WTC11 (cell line): ENCODE measurements at regions not wholly inside any gene's neighbourhood (a gene's known extent, or its start where the extent isn't known, plus 50 kb on each side); places are given as distances from the start of the nearest gene placed in this dataset.

Experiments
- IRF2 ChIP-seq: sonication (generic); formaldehyde crosslinking; IDR thresholded peaks from 2 replicates; pipeline ENCODE4 v1.8.0; 2022; ENCODE audit warnings: low read depth, missing genetic modification reagents, borderline replicate concordance
- ZBTB21 ChIP-seq: sonication (generic); formaldehyde crosslinking; IDR thresholded peaks from 2 replicates; pipeline ENCODE4 v1.8.1; 2023; ENCODE audit warnings: mild to moderate bottlenecking, missing genetic modification reagents, borderline replicate concordance
- ZNF416 ChIP-seq: fragments of 250-450 bp; sonication (Bioruptor Pico); IDR thresholded peaks from 2 replicates; pipeline ENCODE4 v1.9.0; 2021; ENCODE audit warnings: mild to moderate bottlenecking, inconsistent platforms

DNA sequence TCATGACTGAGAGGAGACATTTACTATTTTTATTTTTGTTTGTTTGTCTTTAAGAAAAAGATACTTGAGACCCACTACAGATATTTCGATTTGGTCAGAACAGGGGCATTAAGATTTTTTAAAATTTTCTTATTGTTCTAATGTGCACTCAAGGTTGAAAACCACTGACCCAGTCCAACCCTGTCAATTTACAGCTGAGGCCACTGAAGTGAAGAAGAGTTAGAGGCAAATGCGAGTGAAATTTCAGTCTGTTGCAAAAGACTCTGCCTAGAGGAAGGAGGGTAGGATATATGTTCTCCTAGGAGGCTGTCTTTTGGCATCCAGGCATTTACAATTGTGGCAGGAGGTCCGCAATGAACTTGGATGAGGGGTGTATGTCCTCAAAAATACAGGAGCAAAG lies 396.3 kb downstream of the RPS24 start:
- TF ChIP-seq ZNF416 (CRISPR knock-in tag) (no peak), ZBTB21 (CRISPR knock-in tag) (no peak), IRF2 (no peak)
